ENCODE measurements at regions not wholly inside any gene's neighbourhood (a gene's known extent, or its start where the extent isn't known, plus 50 kb on each side); places are given as distances from the start of the nearest gene placed in this dataset.

DNA sequence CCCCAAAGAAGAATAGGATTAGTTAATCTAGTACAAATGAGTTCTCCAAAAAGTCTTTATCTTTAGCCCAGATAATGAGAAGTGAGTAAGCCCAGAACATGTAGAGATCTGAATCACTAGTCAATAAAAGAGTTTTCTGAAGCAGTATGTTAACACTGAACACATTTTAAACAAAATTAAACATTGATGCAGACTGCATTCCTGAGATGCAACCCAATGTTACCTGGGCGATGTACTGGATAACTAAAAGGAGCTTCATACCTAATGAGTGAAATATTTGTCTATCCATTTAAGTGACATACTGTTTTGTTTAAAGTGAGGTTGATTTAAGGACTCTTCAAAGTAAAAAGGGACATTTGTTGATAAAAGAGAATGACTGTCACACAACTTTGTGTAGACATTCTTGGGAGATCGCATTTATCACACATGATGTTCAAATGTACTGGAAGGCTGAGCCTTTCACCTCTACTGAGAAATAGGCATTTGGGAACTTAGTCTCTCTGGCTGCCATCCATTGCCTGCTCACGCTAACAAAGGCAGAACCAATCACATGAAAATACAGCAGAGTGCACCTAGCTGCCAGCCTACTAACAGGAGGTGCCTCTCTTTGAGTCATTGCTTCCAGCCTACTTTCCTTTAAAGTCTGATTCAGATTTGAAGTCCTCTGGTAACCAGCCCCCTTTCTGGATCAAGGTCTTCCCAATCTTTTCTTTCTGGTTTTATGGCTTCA lies 287.7 kb downstream of the BTG1 start:
- Histone ChIP-seq H3K27ac (ENCODE audit: low read depth in 1 of 2, low read length in 1 of 2) (no peak overlapping the region), H3K9me3 (ENCODE audit: control insufficient read depth in 4 of 4, insufficient read depth in 3 of 4, low read length in 3 of 4) (no peaks in the 10 kb centered on the region), H3K36me3 (ENCODE audit: control insufficient read depth in 4 of 4, insufficient read depth in 4 of 4, low read length in 4 of 4) (no peaks in the 10 kb centered on the region), H3K27me3 (ENCODE audit: control insufficient read depth in 3 of 3, insufficient read depth in 3 of 3, low read length in 2 of 3) (no peaks in the 10 kb centered on the region), H3K9ac (ENCODE audit: insufficient read depth in 1 of 2, low read length in 2 of 2) (no peak overlapping the region), H3K4me3 (no peak overlapping the region), H3K4me1 (ENCODE audit: control insufficient read depth in 5 of 5, insufficient read depth in 5 of 5, low read length in 5 of 5) (peaks cover 0 to 10% (median 0%) of the 10 kb centered on the region in 5 donors)
- TF ChIP-seq, protein P1, sequence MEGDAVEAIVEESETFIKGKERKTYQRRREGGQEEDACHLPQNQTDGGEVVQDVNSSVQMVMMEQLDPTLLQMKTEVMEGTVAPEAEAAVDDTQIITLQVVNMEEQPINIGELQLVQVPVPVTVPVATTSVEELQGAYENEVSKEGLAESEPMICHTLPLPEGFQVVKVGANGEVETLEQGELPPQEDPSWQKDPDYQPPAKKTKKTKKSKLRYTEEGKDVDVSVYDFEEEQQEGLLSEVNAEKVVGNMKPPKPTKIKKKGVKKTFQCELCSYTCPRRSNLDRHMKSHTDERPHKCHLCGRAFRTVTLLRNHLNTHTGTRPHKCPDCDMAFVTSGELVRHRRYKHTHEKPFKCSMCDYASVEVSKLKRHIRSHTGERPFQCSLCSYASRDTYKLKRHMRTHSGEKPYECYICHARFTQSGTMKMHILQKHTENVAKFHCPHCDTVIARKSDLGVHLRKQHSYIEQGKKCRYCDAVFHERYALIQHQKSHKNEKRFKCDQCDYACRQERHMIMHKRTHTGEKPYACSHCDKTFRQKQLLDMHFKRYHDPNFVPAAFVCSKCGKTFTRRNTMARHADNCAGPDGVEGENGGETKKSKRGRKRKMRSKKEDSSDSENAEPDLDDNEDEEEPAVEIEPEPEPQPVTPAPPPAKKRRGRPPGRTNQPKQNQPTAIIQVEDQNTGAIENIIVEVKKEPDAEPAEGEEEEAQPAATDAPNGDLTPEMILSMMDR (IDR thresholded peaks at IDR 0.05; ENCODE audit: control extremely low read depth, extremely low read depth), result no peak
- no peak for ATAC-seq (ENCODE audit: insufficient read depth, low FRiP score)
- 93 to 94% methylated on average over 3 of the region's 3 CpGs for WGBS, 2 donors
- no peak for DNase-seq

DNA sequence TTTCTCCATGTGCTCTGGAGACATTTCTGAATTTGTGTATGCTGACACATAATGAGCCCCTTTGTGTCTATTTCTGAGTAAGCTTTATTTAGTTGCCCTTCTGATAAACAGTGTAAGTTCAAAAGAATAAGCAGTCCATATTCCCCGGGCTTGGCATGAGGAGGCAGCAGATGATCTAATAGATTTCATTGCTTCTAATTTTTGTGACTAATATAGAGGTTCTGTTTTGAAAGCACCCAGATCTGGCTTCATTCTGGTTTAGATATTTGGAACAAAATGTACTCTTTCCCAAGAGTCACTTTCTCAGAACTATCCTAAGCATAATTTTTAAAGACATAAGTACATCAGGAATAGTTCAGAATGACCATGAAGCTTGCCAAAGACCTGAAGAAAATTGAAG lies 290.9 kb downstream of the BTG1 start:
- H3K4me1 ChIP-seq (ENCODE audit: control insufficient read depth in 5 of 5, insufficient read depth in 5 of 5, low read length in 5 of 5), result peaks cover 0 to 10% (median 0%) of the 10 kb centered on the region in 5 donors
- H3K9me3 ChIP-seq (ENCODE audit: control insufficient read depth in 4 of 4, insufficient read depth in 3 of 4, low read length in 3 of 4), result no peaks in the 10 kb centered on the region
- H3K27ac ChIP-seq (ENCODE audit: low read depth in 1 of 2, low read length in 1 of 2), result peak overlapping the region in 1 of 2 donors; percentile 50
- DNase-seq (peak in 2 of 3 donors; percentile 50 to 53), ATAC-seq (ENCODE audit: insufficient read depth, low FRiP score) (no peak)
- no peaks in the 10 kb centered on the region for H3K27me3 ChIP-seq (ENCODE audit: control insufficient read depth in 3 of 3, insufficient read depth in 3 of 3, low read length in 2 of 3)
- TF ChIP-seq, protein P1 (IDR thresholded peaks at IDR 0.05; ENCODE audit: control extremely low read depth, extremely low read depth), result no peak
- H3K9ac ChIP-seq (ENCODE audit: insufficient read depth in 1 of 2, low read length in 2 of 2), result no peak overlapping the region
- H3K4me3 ChIP-seq, result no peak overlapping the region
- no peaks in the 10 kb centered on the region for H3K36me3 ChIP-seq (ENCODE audit: control insufficient read depth in 4 of 4, insufficient read depth in 4 of 4, low read length in 4 of 4)
- 0 to 61% methylated on average over 1 of the region's 1 CpG for WGBS, 2 donors

DNA sequence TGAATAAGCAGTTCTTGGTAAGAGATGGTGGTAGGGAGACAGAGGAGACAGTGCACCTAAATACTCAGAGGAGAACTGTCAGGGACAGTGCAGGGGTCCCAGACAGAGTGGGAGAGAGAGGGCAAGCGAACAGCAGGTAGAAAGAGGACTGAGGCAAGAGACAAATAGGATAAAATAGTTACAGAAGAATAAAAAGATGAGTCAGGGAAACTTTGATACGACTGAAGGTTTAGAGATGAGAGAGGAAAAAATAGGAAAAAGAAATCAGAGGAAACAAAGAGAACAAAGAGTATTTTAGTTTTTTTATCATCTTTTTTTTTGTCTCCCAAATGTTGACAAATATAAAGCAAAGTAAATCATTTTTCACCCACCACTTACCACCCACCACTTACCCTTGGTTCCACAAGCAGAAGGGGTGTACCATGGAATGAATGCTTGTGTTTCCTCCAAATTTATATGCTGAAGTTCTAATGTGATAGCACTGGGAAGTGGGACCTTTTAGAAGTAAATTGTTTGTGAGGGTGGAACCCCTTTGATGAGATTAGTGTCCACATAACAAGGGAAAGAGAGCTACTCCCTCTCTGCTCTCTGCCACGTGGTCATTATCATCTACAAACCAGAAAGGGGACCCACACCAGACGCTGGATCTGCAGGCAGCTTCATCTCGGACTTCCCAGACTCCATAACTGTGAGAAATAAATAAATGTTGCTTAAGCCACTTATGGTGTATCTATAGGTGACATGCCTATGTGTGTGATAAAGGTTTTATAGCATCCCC lies 292.1 kb downstream of the BTG1 start:
- no peak overlapping the region for H3K9ac ChIP-seq (ENCODE audit: insufficient read depth in 1 of 2, low read length in 2 of 2)
- no peaks in the 10 kb centered on the region for H3K27me3 ChIP-seq (ENCODE audit: control insufficient read depth in 3 of 3, insufficient read depth in 3 of 3, low read length in 2 of 3)
- H3K4me1 ChIP-seq (ENCODE audit: control insufficient read depth in 5 of 5, insufficient read depth in 5 of 5, low read length in 5 of 5), result peaks cover 0 to 10% (median 0%) of the 10 kb centered on the region in 5 donors
- H3K36me3 ChIP-seq (ENCODE audit: control insufficient read depth in 4 of 4, insufficient read depth in 4 of 4, low read length in 4 of 4), result no peaks in the 10 kb centered on the region
- ATAC-seq (ENCODE audit: insufficient read depth, low FRiP score) (no peak), DNase-seq (no peak)
- WGBS, 2 donors, result 89 to 95% methylated on average over 5 of the region's 5 CpGs
- no peak overlapping the region for H3K4me3 ChIP-seq
- TF ChIP-seq, protein P1 (IDR thresholded peaks at IDR 0.05; ENCODE audit: control extremely low read depth, extremely low read depth), result no peak
- H3K9me3 ChIP-seq (ENCODE audit: control insufficient read depth in 4 of 4, insufficient read depth in 3 of 4, low read length in 3 of 4), result no peaks in the 10 kb centered on the region
- no peak overlapping the region for H3K27ac ChIP-seq (ENCODE audit: low read depth in 1 of 2, low read length in 1 of 2)
